Calu3 (cell line): ENCODE measurements at regions not wholly inside any gene's neighbourhood (a gene's known extent, or its start where the extent isn't known, plus 50 kb on each side); places are given as distances from the start of the nearest gene placed in this dataset.

ENCODE experiments used
- BruUV-seq: library from RNA; stranded (reverse); fragments of 400-500 nt; replicated peaks from 2 replicates; lab custom pipeline; 2021; lab: Mats Ljungman, UMichigan
- CTCF ChIA-PET: fragments of 300-600 bp; sonication (Branson Sonifier 250); formaldehyde crosslinking; loops from one replicate; lab custom pipeline; 2022; ENCODE audit warnings: antibody characterized with exemption; lab: Charles Lee
- DNase-seq: peaks from one replicate; pipeline ENCODE4 v3.0.0; 2022
- H3K27ac Mint-ChIP-seq: one replicate; pipeline ENCODE4 v1.8.0; 2022; ENCODE audit warnings: mixed read lengths; ENCODE audit not compliant: unreplicated experiment
- H3K27me3 Mint-ChIP-seq: one replicate; pipeline ENCODE4 v1.8.0; 2022; ENCODE audit warnings: mixed read lengths; ENCODE audit not compliant: unreplicated experiment
- H3K36me3 Mint-ChIP-seq: one replicate; pipeline ENCODE4 v1.8.0; 2022; ENCODE audit warnings: mild to moderate bottlenecking, moderate library complexity, mixed read lengths; ENCODE audit not compliant: insufficient read depth, unreplicated experiment
- H3K4me1 Mint-ChIP-seq: one replicate; pipeline ENCODE4 v1.8.0; 2022; ENCODE audit warnings: mild to moderate bottlenecking, low read depth, mixed read lengths; ENCODE audit not compliant: unreplicated experiment
- H3K4me3 Mint-ChIP-seq: one replicate; pipeline ENCODE4 v1.8.0; 2022; ENCODE audit warnings: mild to moderate bottlenecking, low read depth, moderate library complexity, mixed read lengths; ENCODE audit not compliant: unreplicated experiment
- H3K9me3 Mint-ChIP-seq: one replicate; pipeline ENCODE4 v1.8.0; 2022; ENCODE audit warnings: low read depth, mixed read lengths; ENCODE audit not compliant: unreplicated experiment
- intact Hi-C: fragments of 100-400 bp; cut with micrococcal nuclease; formaldehyde crosslinking; loops from one replicate; pipeline ENCODE4 v1.10.0; 2022; ENCODE audit not compliant: unreplicated experiment
- TF ChIP-seq, protein P1 (sequence below): fragments of 200-600 bp; IDR thresholded peaks from one replicate; pipeline ENCODE4 v1.8.0; 2022; ENCODE audit warnings: antibody characterized with exemption; ENCODE audit not compliant: unreplicated experiment

DNA sequence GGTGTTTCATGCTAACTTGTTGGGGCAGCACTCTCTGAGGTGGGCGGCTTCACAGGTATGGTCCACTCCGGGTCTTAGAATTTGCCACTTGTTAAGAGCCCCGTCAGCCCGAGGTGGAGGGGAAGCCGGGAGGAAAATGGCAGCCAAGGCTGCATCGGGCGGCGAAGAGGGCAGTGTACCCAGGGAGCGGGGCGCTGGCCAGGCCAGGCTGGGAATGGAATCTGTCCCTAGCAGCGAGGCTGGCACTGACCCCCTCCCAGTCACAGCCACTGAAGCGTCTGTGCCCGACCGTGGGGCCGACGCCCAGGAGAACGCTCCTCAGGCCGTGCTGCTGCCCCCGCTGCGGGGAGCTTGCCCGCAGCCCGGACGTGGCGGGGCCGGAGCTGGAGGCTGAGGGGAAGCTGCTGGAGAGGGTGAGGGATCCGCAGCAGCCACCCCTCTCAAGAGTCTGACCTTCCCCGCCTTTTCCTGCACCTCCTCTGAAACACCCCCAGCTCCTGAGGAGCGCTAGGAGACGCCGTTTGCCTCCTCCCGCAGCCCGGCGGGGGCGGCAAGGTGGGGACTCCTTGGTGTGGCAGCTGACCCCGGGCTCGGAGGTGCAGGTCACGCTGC is 313.8 kb upstream of the SPRY2 start:
- Mint-ChIP-seq H3K36me3 (no peaks in the 10 kb centered on the region), H3K4me3 (no peak overlapping the region), H3K4me1 (no peaks in the 10 kb centered on the region), H3K27ac (no peak overlapping the region), H3K27me3 (no peaks in the 10 kb centered on the region), H3K9me3 (peaks cover 2% of the 10 kb centered on the region)
- DNase-seq = no peak
- CTCF ChIA-PET = no interaction called here
- TF ChIP-seq, protein P1, sequence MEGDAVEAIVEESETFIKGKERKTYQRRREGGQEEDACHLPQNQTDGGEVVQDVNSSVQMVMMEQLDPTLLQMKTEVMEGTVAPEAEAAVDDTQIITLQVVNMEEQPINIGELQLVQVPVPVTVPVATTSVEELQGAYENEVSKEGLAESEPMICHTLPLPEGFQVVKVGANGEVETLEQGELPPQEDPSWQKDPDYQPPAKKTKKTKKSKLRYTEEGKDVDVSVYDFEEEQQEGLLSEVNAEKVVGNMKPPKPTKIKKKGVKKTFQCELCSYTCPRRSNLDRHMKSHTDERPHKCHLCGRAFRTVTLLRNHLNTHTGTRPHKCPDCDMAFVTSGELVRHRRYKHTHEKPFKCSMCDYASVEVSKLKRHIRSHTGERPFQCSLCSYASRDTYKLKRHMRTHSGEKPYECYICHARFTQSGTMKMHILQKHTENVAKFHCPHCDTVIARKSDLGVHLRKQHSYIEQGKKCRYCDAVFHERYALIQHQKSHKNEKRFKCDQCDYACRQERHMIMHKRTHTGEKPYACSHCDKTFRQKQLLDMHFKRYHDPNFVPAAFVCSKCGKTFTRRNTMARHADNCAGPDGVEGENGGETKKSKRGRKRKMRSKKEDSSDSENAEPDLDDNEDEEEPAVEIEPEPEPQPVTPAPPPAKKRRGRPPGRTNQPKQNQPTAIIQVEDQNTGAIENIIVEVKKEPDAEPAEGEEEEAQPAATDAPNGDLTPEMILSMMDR = no peak
- BruUV-seq = no TSS peak
- intact Hi-C loops = no loop called here

DNA sequence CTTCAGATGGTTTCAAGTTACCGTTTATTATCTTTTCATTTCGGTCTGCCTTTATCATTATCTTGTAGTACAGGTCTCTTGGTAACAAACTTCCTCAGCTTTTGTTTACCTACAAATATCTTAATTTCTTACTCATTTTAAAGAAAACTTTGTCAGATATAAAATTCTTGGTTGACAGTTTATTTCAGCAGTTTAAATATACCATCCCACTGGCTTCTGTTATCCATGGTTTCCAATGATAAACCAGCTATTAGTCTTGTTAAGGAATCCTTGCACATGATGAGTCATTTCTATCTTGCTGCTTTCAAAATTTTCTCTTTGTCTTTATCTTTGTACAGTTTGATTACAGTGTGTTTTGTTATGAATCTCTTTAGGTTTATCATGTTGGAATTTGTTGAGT is 308.3 kb upstream of the SPRY2 start:
- no peaks in the 10 kb centered on the region for H3K36me3 Mint-ChIP-seq
- no peaks in the 10 kb centered on the region for H3K4me1 Mint-ChIP-seq
- BruUV-seq = no TSS peak

DNA sequence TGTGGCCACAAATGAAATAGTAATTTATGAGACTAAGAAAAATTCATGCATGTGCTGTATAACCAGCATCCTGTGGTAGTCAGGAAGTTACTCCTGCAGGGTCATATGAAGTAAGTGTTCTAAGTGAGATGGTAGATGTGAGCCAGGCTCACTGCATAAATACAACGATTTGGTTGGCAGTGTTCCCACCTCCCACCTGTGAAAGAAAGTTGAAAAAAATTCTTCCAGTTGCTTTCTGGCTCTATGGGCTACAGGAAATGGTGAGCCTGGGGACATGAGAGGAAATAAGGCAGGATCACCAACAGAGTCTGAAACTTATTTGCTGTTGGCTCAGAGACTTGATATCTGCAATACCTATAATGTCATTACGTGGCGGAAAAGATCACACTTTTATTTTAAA is 301.7 kb upstream of the SPRY2 start:
- no peaks in the 10 kb centered on the region for H3K27me3 Mint-ChIP-seq
- no peaks in the 10 kb centered on the region for H3K4me1 Mint-ChIP-seq
- no peak overlapping the region for H3K4me3 Mint-ChIP-seq
- TF ChIP-seq, protein P1 = no peak
- intact Hi-C loops = no loop called here
- H3K36me3 Mint-ChIP-seq = no peaks in the 10 kb centered on the region
- CTCF ChIA-PET = no interaction called here
- H3K27ac Mint-ChIP-seq = no peak overlapping the region
- H3K9me3 Mint-ChIP-seq = no peaks in the 10 kb centered on the region
- no peak for DNase-seq
- BruUV-seq = no TSS peak

More for the DNA sequence above, 308.3 kb upstream of the SPRY2 start:
- Mint-ChIP-seq H3K9me3 (peaks cover 2% of the 10 kb centered on the region), H3K27ac (no peak overlapping the region), H3K4me3 (no peak overlapping the region), H3K27me3 (no peaks in the 10 kb centered on the region)
- CTCF ChIA-PET = no interaction called here
- intact Hi-C loops = no loop called here
- no peak for DNase-seq
- TF ChIP-seq, protein P1 = no peak

DNA sequence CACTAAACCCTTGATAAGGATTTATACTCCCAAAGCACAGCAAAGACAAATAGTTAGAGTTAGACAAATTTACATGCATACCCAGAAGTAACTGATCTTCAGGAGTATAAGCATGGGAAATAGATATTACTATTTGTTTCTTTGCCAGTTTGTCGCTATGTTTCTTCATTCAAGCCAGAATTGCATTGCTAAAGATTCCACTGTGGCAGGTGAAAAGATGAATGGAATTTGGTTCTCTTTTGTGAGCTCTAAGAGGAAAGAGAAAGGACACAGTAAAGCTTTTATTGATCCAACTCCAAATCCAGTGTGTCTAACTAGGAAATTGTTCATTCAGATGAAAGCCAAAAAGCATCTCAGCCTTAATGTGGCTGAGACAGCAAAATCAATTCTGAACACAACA is 292.3 kb upstream of the SPRY2 start:
- CTCF ChIA-PET = no interaction called here
- intact Hi-C loops = no loop called here
- Mint-ChIP-seq H3K4me1 (no peaks in the 10 kb centered on the region), H3K27ac (no peak overlapping the region), H3K36me3 (no peaks in the 10 kb centered on the region), H3K9me3 (no peaks in the 10 kb centered on the region), H3K4me3 (no peak overlapping the region), H3K27me3 (no peaks in the 10 kb centered on the region)
- no TSS peak for BruUV-seq
- TF ChIP-seq, protein P1 = no peak
- no peak for DNase-seq
